GM21381 (cell line): ENCODE measurements at regions not wholly inside any gene's neighbourhood (a gene's known extent, or its start where the extent isn't known, plus 50 kb on each side); places are given as distances from the start of the nearest gene placed in this dataset.

Source experiments
- ATAC-seq: cut with Tn5 transposase; IDR thresholded peaks from one replicate; pipeline ENCODE4 v1.9.1; 2021; ENCODE audit warnings: mild to moderate bottlenecking, moderate library complexity; ENCODE audit not compliant: unreplicated experiment

DNA sequence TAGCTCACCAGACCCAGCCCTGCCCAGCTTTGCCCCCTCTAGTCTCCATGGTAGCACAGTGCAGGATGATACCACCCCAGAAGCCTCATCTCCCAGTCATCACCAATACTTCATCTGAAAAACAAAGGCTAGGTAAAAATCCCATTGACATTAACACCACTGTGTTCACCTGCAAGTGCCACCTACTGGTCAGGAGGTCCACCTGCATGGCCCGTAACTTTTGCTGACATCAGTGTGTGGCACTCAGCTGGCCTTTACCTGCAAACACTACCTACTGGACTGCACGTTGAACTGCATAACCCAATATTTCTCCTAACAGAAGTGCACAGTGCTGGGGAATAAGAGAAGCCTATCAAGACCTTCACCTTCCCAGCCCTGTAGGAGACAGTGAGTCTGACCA lies 234.7 kb upstream of the ADGRB3 start:
- ATAC-seq, result no peak

DNA sequence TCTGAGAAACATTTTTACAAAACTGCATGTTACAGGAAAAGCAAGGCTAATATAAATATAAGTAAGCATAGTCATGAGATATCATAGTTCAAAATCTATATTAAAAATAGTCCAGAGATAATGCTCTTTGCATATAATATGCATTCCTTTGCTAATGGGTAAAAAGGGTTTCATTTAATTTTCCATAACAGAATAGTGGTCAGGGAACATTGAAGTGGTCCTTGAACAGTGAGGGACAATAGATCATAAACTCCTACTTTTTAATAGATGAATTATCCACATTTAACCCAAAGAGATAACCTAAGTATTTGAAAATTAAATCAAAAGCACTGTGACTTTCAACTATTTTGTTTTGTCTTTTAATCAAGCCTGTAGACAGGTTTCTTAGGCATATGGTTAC lies 243.1 kb upstream of the ADGRB3 start:
- no peak for ATAC-seq

DNA sequence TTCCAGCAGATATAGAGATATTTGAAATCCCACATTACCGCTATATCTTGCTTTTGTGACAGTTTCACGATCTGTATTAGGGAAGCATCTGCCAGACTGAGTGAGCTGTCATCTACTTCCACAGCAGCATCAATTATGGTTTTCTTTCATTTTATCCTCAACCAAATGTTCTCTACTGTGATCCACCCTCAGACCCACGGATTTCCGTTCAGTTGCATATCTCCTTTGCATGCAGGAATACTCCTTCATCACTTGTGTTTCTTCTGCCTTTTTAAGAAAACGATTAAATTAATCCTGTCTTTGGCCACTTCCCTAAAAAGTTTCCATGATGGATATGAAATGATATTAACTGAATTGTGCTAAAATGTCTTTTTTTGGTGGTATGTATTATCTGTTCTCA lies 262.1 kb upstream of the ADGRB3 start:
- no peak for ATAC-seq

DNA sequence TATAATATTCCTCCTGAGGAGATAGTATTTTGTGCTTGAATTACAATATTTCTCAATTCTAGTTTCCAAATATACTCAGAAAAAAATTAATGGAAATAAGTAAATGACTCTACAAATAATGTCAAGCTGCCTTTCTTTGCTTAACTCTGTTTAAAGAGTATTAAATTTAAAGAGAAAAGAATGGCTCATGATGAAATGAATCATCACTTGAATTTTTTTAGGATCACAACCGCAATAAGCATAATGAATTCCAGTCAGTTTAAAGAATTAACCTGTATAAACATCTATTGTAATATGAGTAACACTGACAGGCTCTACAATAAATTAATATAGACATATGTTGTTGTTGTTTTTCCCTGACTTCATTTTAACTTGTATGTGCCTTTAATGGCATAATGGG lies 266.2 kb upstream of the ADGRB3 start:
- no peak for ATAC-seq

DNA sequence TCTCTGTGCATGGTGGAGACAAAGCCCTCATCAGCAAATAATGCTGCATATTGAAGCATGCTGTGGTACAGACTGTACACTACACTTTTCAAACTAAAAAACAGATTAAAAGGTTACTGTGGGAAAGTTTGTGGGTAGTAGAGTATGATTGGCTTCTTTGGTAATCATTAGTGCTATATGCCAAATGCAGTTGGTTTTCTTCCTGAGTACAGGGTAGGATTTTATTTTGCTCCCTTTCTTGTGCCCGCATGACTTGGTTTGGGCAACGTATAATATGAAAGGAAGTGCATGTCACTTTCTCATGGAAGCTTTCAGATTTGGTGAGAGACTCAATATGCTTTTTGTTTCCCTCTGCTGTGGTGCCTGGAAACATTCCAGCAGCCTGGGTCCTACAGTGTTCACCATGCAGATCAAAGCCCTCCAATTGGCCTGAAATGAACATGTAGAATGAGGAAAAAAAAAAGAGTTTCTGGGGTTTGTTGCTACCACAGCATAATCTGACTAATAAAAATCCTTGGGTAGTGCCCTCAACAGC lies 270.7 kb upstream of the ADGRB3 start:
- no peak for ATAC-seq

DNA sequence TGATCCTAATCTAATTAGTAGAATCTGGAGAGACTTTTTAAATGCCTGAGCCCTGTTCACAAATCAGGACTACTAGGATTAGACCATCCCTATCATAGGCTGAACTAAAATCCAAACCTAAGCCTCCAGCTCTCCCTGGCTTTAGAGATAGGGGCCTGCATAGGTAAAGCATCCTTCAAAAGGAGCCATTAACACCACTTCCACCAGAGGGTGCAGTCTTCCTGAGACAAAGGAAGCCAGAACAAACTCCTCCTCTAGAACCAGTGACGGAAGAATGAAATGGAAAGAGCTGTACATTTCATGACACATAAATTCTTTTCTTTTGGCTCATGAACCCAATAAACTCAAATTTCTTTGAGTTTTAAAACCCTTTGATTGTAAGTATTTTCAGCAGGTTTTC lies 291.2 kb upstream of the ADGRB3 start:
- ATAC-seq, result no peak

DNA sequence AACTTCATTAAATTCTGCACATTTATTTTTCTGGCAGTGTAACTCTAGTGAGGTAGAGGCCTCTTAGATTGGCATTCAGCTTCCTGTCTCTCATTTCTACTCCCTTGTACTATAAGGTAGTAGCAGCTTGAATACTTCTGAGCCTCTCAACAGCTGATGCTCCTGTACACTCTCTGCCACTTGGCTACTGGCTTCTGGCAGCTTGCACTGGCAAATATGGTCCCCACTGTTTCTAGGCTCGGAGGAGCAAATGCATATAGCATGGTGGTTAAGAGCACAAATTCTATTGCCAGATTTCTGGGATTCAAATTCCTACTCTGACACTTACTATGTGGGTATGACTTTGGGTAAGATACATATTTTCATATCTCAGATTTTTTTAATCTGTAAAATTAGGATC lies 292.8 kb upstream of the ADGRB3 start:
- ATAC-seq, result no peak

DNA sequence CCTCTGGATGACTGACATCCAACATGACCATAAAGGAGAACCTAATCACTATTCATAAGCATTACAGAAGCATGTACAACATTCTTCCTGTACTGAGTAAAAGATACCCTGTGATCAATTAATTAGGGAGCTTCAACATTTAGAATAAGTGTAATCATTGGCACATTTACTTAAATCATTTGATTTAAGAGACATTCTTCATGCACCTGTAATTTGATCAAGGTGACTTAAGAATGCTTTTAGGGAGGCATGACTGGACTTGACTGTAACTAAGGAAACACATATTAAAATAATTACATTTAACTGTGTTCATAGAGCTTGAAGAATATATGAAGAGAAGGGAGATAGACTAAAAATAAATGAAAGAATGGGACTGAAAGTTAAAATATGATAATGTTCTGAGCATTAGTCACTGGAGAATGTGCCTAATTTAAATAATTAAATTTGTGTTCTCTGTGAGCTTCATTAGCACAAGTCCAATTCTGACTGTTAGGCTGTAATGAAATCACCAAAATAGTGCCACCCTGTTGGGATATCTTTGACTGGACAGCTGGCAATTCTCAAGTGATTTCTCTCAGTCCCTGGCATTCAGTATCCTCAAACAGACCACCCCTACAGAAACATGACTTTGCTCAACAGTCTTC lies 295.5 kb upstream of the ADGRB3 start:
- no peak for ATAC-seq

DNA sequence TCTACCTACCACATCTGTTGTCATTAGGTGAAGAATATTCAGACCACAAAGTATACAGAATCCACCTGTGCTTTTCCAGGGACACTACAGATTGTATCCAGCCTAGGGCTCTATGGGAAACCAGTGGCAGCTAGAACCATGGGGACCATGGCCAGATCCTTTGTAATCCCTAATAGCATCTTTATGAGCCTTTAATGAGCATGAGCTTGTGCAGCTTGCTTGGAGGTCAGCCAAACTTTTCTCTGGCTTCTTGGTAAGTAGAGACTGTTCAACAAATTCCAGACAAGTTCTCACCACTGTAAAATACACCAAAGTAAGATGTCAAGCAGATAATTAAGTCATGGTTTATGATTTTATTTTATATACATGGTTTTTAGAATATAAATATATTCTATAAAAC lies 301.6 kb upstream of the ADGRB3 start:
- ATAC-seq, result no peak

DNA sequence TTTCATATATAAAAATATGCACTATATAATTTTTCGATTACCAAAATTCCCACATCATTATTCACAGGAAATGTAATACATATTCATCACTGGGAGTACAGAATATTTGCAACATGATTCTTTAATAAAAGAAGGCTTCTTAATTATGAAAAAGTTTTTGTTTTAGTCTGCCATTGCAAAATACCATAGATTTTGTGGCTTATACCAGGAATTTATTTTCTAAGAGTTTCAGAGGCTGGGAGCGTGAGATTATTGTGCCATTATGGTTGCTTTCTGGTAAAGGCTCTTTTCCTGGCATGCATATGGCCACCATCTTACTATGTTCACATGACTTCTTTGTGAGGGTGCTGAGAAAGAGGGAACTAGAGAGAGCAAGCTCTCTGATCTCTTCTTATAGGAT lies 306.9 kb upstream of the ADGRB3 start:
- ATAC-seq, result no peak

DNA sequence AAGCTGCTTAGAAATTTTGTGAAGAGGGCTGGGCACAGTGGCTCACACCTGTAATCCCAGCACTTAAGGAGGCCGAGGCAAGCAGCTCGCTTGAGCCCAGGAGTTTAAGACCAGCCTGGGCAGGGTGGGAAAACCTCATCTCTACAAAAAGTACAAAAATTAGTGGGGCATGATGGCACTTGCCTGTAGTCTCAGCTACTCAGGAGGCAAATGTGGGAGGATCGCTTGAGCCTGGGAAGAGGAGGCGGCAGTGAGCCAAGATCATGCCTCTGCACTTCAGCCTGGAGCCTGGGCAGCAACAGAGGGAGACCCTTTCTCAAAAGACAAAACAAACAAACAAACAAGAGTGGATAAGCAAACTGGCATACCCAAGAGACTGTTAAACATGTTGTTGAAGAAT lies 308.3 kb upstream of the ADGRB3 start:
- ATAC-seq, result no peak

DNA sequence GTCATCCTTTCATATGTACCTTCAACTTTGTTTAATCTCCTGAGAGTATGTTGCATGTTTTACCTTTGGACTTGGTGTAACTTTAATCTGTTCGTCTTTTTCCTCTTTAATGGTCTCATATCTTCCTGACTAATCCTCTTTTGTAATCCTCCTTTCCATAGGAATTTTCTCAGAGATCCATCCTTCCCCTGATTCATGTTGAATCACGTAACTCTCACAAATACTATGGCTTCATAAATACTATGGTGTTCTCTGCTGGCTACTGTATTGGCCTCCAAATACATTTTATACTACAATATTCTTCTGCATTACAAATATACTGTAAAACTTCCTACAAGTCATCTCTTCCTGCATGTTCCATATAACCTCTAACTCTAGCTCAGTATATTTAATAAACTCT lies 317.7 kb upstream of the ADGRB3 start:
- no peak for ATAC-seq

DNA sequence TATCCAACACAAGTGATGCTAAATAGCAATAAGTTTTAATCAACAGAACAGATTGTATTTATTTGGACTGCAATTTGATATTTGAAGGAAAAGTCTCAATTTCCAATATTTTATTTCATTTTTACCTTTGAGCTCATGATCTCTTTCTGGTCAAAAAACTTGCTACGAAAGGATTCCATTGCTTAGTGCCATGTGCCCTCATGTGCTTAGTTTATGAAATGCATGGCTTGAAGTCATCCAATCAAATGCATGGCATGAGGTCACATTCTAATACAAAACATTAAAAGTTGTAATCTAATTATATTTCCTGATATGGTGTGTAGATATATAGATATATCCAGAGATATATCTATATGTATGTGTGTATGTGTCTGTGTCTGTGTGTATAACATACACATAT lies 321.2 kb upstream of the ADGRB3 start:
- no peak for ATAC-seq

DNA sequence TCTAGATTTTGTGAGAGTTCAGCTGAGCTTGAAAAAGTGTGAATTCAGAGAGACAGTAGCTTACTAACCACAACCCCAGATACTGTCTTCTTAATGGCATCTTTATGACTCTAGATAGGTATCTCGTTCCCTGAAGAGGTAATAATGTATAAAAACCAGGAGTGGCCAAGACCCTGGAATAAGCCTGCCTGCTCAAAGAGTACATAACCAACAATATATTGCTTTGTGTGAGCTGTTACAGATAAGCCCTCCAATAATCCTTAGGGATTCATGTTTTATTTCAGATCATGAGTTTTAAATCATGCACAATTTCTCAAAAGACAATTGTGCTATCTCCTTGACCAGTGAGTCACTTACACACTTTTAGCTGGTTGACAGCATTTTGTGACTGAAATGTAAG lies 327.8 kb upstream of the ADGRB3 start:
- ATAC-seq, result no peak

DNA sequence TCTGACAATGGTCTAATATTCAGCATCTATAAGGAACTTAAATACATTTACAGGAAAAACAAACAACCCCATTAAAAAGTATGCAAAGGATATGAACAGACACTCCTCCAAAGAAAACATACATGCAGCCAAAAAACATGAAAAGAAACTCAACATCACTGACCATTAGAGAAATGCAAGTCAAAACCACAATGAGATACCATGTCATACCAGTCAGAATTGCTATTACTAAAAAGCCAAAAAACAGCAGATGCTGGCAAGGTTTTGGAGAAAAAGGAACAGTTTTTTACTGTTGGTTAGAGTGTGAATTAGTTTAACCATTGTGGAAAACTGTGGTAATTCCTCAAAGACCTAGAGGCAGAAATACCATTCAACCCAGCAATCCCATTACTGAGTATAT lies 339.0 kb upstream of the ADGRB3 start:
- no peak for ATAC-seq

DNA sequence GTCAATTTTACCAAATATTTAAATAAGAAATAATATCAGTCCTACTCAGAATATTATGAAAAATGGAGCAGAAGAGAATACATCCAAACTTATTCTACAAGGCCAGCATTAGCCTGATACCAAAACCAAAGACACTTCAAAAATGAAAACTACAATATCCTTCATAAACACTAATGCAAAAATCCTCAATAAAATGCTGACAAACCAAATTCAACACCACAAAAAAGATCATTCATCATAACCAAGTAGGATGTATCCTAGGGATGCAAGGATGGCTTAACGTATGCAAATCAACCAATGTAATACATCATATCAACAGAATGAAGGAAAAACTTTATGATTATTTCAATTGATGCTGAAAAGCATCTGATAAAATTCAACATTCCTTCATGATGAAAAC lies 352.4 kb upstream of the ADGRB3 start:
- no peak for ATAC-seq

DNA sequence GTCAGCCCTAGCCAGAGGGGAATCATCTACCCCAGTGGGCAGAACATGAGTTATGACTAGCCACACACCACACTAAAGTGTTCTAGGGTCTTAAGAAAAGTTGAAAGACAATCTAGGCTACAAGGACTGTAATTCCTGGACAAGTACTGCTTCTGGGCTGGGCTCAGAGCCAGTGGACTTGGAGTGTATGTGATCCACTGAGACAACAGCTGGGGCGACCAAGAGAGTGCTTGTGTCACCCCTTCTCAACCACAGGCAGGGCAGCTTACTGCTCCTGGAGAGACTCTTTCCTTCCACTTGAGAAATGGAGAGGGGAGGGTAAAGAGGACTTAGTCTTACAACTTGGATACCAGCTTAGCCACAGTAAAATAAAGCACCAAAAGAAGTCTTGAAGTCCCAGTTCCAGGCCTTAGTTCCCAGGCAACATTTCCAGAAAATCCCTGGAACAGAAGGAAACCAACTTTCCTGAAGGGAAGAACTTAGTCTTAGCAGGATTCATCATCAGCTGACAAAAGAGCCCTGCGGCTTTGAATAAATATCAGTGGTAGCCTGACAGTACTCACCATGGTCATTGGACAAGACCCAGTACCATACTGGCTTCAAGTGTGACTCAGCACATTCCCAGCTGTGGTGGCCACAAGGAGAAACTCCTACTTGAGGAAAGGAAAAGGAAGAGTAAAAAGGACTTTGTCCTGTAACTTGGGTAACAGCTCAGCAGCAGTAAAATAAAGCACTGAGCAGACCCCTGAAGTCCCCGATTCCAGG lies 355.1 kb upstream of the ADGRB3 start:
- no peak for ATAC-seq

DNA sequence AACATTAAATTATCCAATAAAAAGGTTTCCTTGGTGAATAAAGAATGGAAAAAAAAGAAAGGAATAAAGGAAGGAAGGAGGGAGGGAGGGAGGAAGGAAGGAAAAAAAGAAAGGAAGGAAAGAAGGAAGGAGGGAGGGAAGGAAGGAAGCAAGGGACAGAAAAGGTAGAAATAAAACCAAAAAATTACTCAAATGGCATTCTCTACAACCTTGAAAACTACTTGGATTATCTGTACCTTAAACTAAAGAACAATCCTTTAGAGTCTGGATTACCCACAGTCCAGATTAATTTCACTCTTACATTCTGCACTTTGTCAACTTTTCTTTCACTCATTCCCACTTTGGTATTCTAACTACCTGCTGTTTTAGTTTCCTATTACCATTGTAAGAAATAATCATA lies 361.8 kb upstream of the ADGRB3 start:
- ATAC-seq, result no peak

DNA sequence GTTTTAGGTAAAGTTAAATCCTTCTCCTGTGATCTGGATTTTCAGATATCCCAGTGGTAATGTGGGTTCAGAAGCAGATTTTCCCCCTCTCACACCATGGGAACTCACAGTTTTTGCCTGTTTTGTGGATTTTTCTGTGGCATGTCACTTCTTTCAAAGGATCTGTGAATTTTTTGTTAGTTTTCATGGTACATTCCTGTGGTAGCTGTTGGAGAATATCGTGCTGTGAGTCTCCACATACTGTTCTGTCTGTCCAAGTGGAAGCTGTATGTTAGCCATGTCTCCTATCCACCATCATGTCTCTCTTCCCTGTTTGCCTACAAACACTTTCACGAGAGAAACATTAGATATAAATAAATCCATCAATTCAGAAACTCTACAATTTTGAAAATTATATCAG lies 378.7 kb upstream of the ADGRB3 start:
- no peak for ATAC-seq

DNA sequence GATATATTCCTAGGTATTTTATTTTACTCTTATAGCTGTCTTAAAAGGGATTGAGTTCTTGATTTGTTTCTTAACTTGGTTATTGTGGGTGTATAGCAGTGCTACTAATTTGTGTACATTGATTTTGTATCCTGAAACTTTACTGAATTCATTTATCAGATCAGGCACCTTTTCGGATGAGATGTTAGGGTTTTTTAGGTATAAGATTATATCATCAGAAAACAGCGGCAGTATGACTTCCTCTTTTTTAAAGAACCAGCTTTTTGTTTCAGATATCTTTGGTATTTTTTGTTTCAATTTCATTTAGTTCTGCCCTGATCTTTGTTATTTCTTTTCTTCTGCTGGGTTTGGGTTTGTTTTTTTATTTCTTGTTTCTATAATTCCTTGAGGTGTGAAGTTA lies 382.4 kb upstream of the ADGRB3 start:
- ATAC-seq, result no peak

DNA sequence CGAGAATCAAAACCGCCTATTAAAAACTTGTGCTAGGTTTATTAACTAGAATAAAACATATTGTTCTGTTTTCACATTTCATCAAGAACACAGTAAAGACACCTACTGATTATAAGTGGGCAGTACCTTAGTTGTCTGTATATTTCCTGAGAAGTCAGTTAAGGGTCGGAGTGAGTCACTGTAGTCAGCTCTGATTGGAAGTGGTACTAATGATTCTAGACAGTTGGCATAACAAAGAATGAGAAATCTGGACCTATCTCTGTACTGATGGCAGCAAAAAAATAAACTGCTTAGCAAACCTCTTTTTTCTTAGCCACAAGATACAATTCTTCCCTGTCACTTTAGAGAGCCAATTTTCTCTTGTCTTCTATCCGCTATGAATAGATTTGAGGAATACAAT lies 387.3 kb upstream of the ADGRB3 start:
- no peak for ATAC-seq

DNA sequence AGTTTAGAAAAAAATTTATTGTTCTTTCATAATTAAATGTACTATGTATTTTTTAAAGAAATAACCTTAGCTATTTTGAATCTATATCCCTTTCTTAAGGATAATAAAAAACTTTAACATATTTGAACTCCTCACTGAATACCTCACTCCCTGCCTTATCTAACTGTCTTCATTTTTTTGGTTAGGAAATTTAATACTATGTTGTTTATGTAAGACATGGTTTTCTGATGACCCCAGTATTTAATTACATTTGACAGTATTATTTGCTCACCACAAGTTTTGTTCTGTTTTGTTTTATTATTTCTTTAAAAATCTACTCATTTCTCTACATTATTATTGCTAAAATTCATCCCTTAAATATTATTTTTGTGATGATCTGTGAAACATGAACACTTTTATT lies 394.4 kb upstream of the ADGRB3 start:
- no peak for ATAC-seq

DNA sequence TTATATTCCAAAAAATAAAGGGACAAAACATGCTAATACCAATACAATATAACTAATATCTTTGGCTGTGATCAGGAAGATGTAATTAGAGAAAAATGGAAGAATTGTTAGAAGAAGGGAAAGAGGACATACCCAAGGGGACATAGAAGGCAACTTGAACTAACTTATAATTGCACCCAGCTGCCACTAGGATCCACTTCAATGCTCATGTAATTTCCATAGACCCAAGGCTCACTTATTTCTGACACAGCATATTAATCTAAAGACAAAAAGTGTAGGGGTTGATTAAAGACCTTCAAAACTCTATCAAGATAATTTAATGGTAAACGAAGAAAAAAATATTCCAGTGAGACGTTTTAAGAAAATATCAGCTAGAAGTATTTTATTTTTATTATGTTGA lies 396.0 kb upstream of the ADGRB3 start:
- no peak for ATAC-seq
